ENCODE measurements at regions not wholly inside any gene's neighbourhood (a gene's known extent, or its start where the extent isn't known, plus 50 kb on each side); places are given as distances from the start of the nearest gene placed in this dataset.

- CTCF ChIA-PET = no interaction called here
Observed at GRCh38 chr17:53137869-53138268, 684.9 kb upstream of the KIF2B start.

GRCh38 chr17:53135969-53136368 lies 686.8 kb upstream of the KIF2B start:
- H3K36me3 ChIP-seq (ENCODE audit: control insufficient read depth in 2 of 2, insufficient read depth in 1 of 2, low read length in 2 of 2) = no peaks in the 10 kb centered on the region
- no peaks in the 10 kb centered on the region for H3K9me3 ChIP-seq (ENCODE audit: control insufficient read depth, insufficient read depth, low read depth, low read length)
- H3K4me1 ChIP-seq (ENCODE audit: control insufficient read depth, insufficient read depth, low read length) = no peaks in the 10 kb centered on the region
- H3K27ac ChIP-seq (ENCODE audit: extremely low read depth, low read depth, low read length) = no peak overlapping the region
- TF ChIP-seq ZNF292 (tag by site-specific recombination; IDR thresholded peaks at IDR 0.05; ENCODE audit: borderline replicate concordance, low read depth) = no peak
- TF ChIP-seq ZNF707 (tag by site-specific recombination; IDR thresholded peaks at IDR 0.05) = no peak
- no peak for TF ChIP-seq PRDM6 (tag by site-specific recombination; IDR thresholded peaks at IDR 0.05)
- no peak for TF ChIP-seq ATF2 (tag by site-specific recombination; IDR thresholded peaks at IDR 0.05; ENCODE audit: low read depth)
- no peak for TF ChIP-seq ZNF16 (tag by site-specific recombination; IDR thresholded peaks at IDR 0.05; ENCODE audit: low read depth)
- TF ChIP-seq ZNF473 (tag by site-specific recombination; IDR thresholded peaks at IDR 0.05) = no peak
- no peak for TF ChIP-seq ZNF221 (tag by site-specific recombination; IDR thresholded peaks at IDR 0.05; ENCODE audit: borderline replicate concordance)
- TF ChIP-seq ZFP41 (tag by site-specific recombination; IDR thresholded peaks at IDR 0.05; ENCODE audit: borderline replicate concordance) = no peak
- TF ChIP-seq ZNF792 (tag by site-specific recombination; IDR thresholded peaks at IDR 0.05) = no peak
- no peak for TF ChIP-seq PRDM1 (tag by site-specific recombination; IDR thresholded peaks at IDR 0.05)
- ChIA-PET CTCF (no interaction called here), POLR2A (no interaction called here)
- H3K4me3 ChIP-seq (ENCODE audit: low read depth, low read length) = no peak overlapping the region

More at GRCh38 chr17:53137869-53138268, 684.9 kb upstream of the KIF2B start:
- no peak overlapping the region for H3K4me3 ChIP-seq (ENCODE audit: low read depth, low read length)
- POLR2A ChIA-PET = no interaction called here
- no peak for TF ChIP-seq ZNF555 (tag by site-specific recombination; conservative IDR thresholded peaks at IDR 0.05)
- no peak for TF ChIP-seq SP7 (tag by site-specific recombination; IDR thresholded peaks at IDR 0.05)
- TF ChIP-seq ZNF132 (tag by site-specific recombination; IDR thresholded peaks at IDR 0.05; ENCODE audit: borderline replicate concordance) = no peak
- TF ChIP-seq ZNF202 (tag by site-specific recombination; IDR thresholded peaks at IDR 0.05; ENCODE audit: borderline replicate concordance) = no peak
- no peak for TF ChIP-seq INSM2 (tag by site-specific recombination; IDR thresholded peaks at IDR 0.05)
- no peak for TF ChIP-seq ZSCAN16 (tag by site-specific recombination; IDR thresholded peaks at IDR 0.05)
- no peak for TF ChIP-seq KLF7 (tag by site-specific recombination; IDR thresholded peaks at IDR 0.05; ENCODE audit: borderline replicate concordance)
- no peaks in the 10 kb centered on the region for H3K4me1 ChIP-seq (ENCODE audit: control insufficient read depth, insufficient read depth, low read length)
- no peaks in the 10 kb centered on the region for H3K9me3 ChIP-seq (ENCODE audit: control insufficient read depth, insufficient read depth, low read depth, low read length)
- H3K36me3 ChIP-seq (ENCODE audit: control insufficient read depth in 2 of 2, insufficient read depth in 1 of 2, low read length in 2 of 2) = no peaks in the 10 kb centered on the region
- no peak overlapping the region for H3K27ac ChIP-seq (ENCODE audit: extremely low read depth, low read depth, low read length)

GRCh38 chr17:53134548-53134947 lies 688.2 kb upstream of the KIF2B start:
- H3K27ac ChIP-seq (ENCODE audit: extremely low read depth, low read depth, low read length) = no peak overlapping the region
- CTCF ChIA-PET = no interaction called here
- no peak overlapping the region for H3K4me3 ChIP-seq (ENCODE audit: low read depth, low read length)
- H3K4me1 ChIP-seq (ENCODE audit: control insufficient read depth, insufficient read depth, low read length) = no peaks in the 10 kb centered on the region
- no peaks in the 10 kb centered on the region for H3K36me3 ChIP-seq (ENCODE audit: control insufficient read depth in 2 of 2, insufficient read depth in 1 of 2, low read length in 2 of 2)
- POLR2A ChIA-PET = no interaction called here
- H3K9me3 ChIP-seq (ENCODE audit: control insufficient read depth, insufficient read depth, low read depth, low read length) = no peaks in the 10 kb centered on the region
- no peak for TF ChIP-seq ZNF274 (IDR thresholded peaks at IDR 0.05; ENCODE audit: low read length)
- no peak for TF ChIP-seq ZNF274 (tag by site-specific recombination; IDR thresholded peaks at IDR 0.05; ENCODE audit: borderline replicate concordance)
- no peak for TF ChIP-seq ZNF544 (tag by site-specific recombination; IDR thresholded peaks at IDR 0.05)
- no peak for TF ChIP-seq MZF1 (tag by site-specific recombination; IDR thresholded peaks at IDR 0.05; ENCODE audit: borderline replicate concordance)
- TF ChIP-seq ZNF24 (tag by site-specific recombination; IDR thresholded peaks at IDR 0.05) = no peak
- TF ChIP-seq ZNF629 (tag by site-specific recombination; IDR thresholded peaks at IDR 0.05) = no peak
- no peak for TF ChIP-seq HOXC10 (CRISPR knock-in tag; IDR thresholded peaks at IDR 0.05)
